Coronary artery (tissue), 2 donors: ENCODE measurements at regions not wholly inside any gene's neighbourhood (a gene's known extent, or its start where the extent isn't known, plus 50 kb on each side); places are given as distances from the start of the nearest gene placed in this dataset.

ENCODE experiments used
- DNase-seq: peaks from one replicate; pipeline ENCODE4 v3.0.0-alpha.2; 2017; ENCODE audit warnings: low spot score
- H3K27ac ChIP-seq, 2 donors: fragments of 200-600 bp; sonication (generic); one replicate each; pipeline ENCODE4 v1.5.1; 2016 to 2019
- H3K4me3 ChIP-seq: fragments of 200-600 bp; sonication (generic); 2 replicates; pipeline ENCODE4 v1.5.1; 2016; ENCODE audit warnings: mild to moderate bottlenecking, moderate library complexity
- TF ChIP-seq, protein P1 (sequence below): fragments of 200-600 bp; sonication (generic); IDR thresholded peaks from one replicate; pipeline ENCODE4 v1.5.1; 2019; ENCODE audit warnings: antibody characterized with exemption

DNA sequence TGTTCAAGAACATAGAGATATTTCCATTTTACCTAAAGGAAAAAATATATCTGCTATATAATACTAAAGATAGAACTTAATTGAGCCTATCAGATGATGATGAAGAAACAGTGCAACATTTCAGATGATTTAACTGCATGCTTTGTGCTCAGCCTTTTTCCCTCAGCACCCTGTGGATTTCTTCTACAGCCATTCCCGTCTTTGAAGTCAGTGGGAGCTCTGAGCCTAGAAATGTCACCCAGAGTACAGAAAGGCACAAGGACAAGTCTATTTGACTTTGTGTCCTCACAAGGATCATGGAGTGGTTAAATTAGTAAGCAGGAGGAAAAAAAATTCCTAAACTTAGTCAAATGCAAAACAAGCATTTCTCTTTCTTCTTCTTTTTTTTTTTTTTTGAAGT is 994.0 kb upstream of the FLRT2 start:
- no peak for DNase-seq
- no peak overlapping the region for H3K27ac ChIP-seq
- H3K4me3 ChIP-seq = no peak overlapping the region
- TF ChIP-seq, protein P1, sequence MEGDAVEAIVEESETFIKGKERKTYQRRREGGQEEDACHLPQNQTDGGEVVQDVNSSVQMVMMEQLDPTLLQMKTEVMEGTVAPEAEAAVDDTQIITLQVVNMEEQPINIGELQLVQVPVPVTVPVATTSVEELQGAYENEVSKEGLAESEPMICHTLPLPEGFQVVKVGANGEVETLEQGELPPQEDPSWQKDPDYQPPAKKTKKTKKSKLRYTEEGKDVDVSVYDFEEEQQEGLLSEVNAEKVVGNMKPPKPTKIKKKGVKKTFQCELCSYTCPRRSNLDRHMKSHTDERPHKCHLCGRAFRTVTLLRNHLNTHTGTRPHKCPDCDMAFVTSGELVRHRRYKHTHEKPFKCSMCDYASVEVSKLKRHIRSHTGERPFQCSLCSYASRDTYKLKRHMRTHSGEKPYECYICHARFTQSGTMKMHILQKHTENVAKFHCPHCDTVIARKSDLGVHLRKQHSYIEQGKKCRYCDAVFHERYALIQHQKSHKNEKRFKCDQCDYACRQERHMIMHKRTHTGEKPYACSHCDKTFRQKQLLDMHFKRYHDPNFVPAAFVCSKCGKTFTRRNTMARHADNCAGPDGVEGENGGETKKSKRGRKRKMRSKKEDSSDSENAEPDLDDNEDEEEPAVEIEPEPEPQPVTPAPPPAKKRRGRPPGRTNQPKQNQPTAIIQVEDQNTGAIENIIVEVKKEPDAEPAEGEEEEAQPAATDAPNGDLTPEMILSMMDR = no peak

DNA sequence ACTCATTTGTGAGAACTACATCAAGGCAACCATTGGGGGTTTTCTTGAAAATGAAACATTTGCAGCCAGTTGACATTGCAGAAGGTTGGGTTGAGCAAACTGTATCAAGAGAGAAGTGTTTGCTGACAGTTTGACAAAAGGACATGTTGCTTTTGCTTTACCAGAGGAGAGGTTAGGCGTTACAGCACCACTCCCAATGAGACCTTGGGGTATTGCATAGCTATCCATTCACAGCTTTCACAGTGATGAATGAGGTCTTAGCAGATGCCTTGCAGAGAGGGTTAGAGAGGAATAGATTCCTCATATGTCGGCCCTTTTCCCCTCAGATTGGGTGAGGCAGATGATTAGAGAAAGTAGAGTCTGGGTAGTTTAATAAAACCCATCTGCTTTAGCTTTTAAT is 988.9 kb upstream of the FLRT2 start:
- TF ChIP-seq, protein P1 = no peak
- DNase-seq = no peak
- H3K27ac ChIP-seq = no peak overlapping the region
- H3K4me3 ChIP-seq = no peak overlapping the region

DNA sequence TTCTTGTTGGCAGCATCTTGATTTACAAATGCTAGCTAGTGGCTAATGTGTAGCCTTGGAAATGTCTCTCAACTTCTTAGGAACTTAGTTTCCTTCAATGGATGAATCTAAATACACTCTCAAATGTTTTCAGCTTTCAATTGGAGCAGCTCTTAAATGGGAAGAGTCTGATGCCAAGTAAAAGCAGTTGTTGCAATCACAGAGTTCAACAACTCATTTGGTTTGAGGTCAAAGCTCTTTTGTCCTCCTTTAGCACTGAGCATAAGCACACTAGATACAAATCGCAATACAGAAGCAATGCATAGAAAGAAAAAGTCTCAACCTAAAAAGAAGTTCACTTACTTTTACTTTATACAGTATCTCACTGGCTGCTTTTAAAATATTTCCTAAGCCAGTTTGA is 986.1 kb upstream of the FLRT2 start:
- H3K4me3 ChIP-seq = no peak overlapping the region
- TF ChIP-seq, protein P1 = no peak
- no peak overlapping the region for H3K27ac ChIP-seq
- DNase-seq = no peak

DNA sequence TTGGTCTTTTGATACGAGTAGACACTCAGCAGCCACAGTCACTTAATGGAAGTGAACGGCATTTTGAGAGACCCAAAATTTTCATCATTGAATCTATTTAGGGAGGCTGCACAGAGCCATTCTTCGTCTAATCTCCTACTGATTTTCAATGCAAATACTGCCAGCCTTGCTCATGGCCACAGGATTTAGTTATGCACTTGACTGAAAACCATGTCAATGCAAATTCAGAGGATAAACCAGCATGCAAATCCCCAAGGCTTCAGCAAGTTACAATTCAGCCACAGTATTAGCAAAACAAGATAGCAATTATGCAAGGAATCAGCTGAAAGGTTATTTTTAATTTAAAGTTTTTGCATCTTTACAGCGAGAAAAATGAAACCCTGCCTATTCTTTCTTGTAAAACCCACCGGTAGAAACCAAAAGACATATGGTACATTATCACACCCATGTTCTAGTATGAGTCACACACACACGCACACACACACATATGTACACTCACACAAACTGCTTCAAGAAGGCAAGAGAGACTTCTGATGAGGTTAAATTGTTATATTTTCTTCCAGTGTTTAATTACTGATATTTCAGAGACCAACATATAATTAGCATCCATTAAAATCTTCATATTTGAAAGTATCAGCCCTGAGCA is 985.3 kb upstream of the FLRT2 start:
- TF ChIP-seq, protein P1 = no peak
- H3K4me3 ChIP-seq = no peak overlapping the region
- DNase-seq = no peak
- H3K27ac ChIP-seq = no peak overlapping the region

DNA sequence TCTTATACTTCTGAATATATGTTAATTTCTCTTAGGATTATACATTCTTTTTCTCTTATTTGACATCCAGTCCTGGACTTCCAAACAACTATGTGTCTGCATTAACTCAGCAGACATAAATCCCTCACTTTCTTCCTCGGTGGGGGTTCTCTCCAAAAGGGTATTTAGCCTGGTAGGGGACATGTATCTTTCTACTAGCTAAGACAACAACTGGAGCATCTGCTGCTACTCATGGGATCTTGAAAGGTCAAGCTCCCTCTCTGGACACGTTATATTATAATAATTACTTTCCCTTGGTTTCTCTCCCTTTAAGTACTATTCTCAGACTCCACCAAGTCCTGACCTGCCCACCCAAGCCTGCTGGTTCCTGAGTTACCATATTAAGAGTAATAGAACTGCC is 983.7 kb upstream of the FLRT2 start:
- no peak overlapping the region for H3K27ac ChIP-seq
- DNase-seq = no peak
- H3K4me3 ChIP-seq = no peak overlapping the region
- TF ChIP-seq, protein P1 = no peak

DNA sequence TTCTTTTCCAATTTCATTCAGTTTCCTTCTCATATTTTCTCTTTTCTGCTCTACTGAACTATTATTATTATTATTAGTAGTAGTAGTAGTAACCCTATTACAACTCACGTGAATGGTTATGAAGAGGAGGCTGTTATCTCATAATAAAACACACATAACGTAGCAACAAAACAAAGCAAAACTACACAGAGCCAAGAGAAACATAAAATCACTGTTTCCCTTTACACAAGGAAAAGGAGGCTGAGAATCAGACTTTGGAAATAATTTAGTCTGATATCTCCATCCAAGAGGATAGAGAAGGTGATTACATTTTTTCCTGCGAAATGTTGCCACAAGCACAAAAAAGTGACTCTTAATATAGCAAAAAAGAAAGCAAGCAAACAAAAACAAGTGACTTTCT is 975.8 kb upstream of the FLRT2 start:
- DNase-seq = no peak
- no peak overlapping the region for H3K27ac ChIP-seq
- TF ChIP-seq, protein P1 = no peak
- H3K4me3 ChIP-seq = no peak overlapping the region

DNA sequence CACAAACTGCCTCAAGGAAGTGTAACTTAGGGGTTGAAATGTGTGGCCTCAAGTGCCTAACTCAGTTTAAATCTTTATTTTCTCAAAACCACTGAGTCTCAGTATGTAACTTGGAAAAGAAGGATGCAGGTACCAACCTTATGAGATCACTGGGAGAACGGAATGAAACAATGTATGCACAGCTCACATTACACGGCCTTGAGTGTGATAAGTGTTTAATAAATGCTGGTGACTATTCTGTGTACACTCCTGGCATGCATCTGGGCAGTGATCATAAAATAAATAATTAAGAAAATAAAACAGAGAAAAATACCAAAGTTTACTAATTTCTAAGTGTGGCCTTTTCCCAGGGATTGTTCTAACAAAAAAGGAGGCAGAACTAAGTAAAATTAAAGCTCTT is 974.5 kb upstream of the FLRT2 start:
- TF ChIP-seq, protein P1 = no peak
- no peak overlapping the region for H3K27ac ChIP-seq

More for the DNA sequence above, 974.5 kb upstream of the FLRT2 start:
- no peak for DNase-seq
- H3K4me3 ChIP-seq = no peak overlapping the region
